BJ (cell line): ENCODE measurements at regions not wholly inside any gene's neighbourhood (a gene's known extent, or its start where the extent isn't known, plus 50 kb on each side); places are given as distances from the start of the nearest gene placed in this dataset.

ENCODE experiments used
- CTCF ChIA-PET: fragments of 350-600 bp; formaldehyde crosslinking; extraction: SDS; loops from one replicate; lab custom pipeline; 2021; ENCODE audit warnings: antibody characterized with exemption, inconsistent platforms; lab: Yijun Ruan, JAX
- POLR2A ChIA-PET: fragments of 300-600 bp; sonication (Branson Sonifier 250); formaldehyde crosslinking; extraction: SDS; loops from one replicate; lab custom pipeline; 2021; ENCODE audit warnings: antibody characterized with exemption; lab: Charles Lee
- DNase-seq: peaks from one replicate; pipeline ENCODE4 v3.0.0-alpha.2; 2011; ENCODE audit warnings: low read depth
- H3K27me3 ChIP-seq: 2 replicates; pipeline ENCODE4 v1.6.0; 2011; ENCODE audit warnings: low read length; ENCODE audit not compliant: control insufficient read depth, insufficient read depth
- H3K36me3 ChIP-seq: 2 replicates; pipeline ENCODE4 v1.5.1; 2011; ENCODE audit warnings: low read length; ENCODE audit not compliant: control insufficient read depth, insufficient read depth
- H3K4me3 ChIP-seq: 2 replicates; pipeline ENCODE4 v1.5.1; 2011; ENCODE audit warnings: low read depth, mild to moderate bottlenecking, control low read depth, low read length
- CTCF ChIP-seq: IDR thresholded peaks from 2 replicates; pipeline ENCODE4 v1.5.1; 2011; ENCODE audit warnings: low read depth, mild to moderate bottlenecking, control low read depth, inconsistent platforms, low read length, moderate library complexity; ENCODE audit not compliant: insufficient read depth

- CTCF ChIA-PET = interaction anchor here (1.5 kb wide), 1 partner anchor 9 kb away, joined by 5 read pairs; no protein-coding TSS in a partner anchor
- H3K36me3 ChIP-seq = no peaks in the 10 kb centered on the region
- no peak for TF ChIP-seq CTCF
- H3K27me3 ChIP-seq = no peaks in the 10 kb centered on the region
- DNase-seq = no peak
- POLR2A ChIA-PET = no interaction called here
- no peak overlapping the region for H3K4me3 ChIP-seq
These were observed 54.4 kb upstream of the IQCM start for GRCh38 chr4:149870008-149870407.

GRCh38 chr4:149881744-149882143 is 66.1 kb upstream of the IQCM start:
- TF ChIP-seq CTCF = no peak
- no peak for DNase-seq
- Histone ChIP-seq H3K4me3 (no peak overlapping the region), H3K36me3 (no peaks in the 10 kb centered on the region), H3K27me3 (no peaks in the 10 kb centered on the region)
- ChIA-PET CTCF (interaction anchor here (0.7 to 1.2 kb wide), 2 partner anchors 15 to 510 kb away, joined by 3 to 4 read pairs; no protein-coding TSS in a partner anchor), POLR2A (no interaction called here)

- ChIA-PET CTCF (interaction anchor here (1.2 kb wide), 1 partner anchor 510 kb away, joined by 4 read pairs; no protein-coding TSS in a partner anchor), POLR2A (no interaction called here)
- no peak for TF ChIP-seq CTCF
- DNase-seq = no peak
- Histone ChIP-seq H3K4me3 (no peak overlapping the region), H3K36me3 (no peaks in the 10 kb centered on the region), H3K27me3 (no peaks in the 10 kb centered on the region)
These were observed 66.6 kb upstream of the IQCM start for GRCh38 chr4:149882251-149882650.

- POLR2A ChIA-PET = no interaction called here
- CTCF ChIA-PET = no interaction called here
These were observed 68.4 kb upstream of the IQCM start for GRCh38 chr4:149884046-149884445.

GRCh38 chr4:149884529-149885181 is 69.0 kb upstream of the IQCM start:
- H3K4me3 ChIP-seq = no peak overlapping the region
- H3K36me3 ChIP-seq = no peaks in the 10 kb centered on the region
- no peak for TF ChIP-seq CTCF
- POLR2A ChIA-PET = no interaction called here
- no peak for DNase-seq
- H3K27me3 ChIP-seq = no peaks in the 10 kb centered on the region
- CTCF ChIA-PET = interaction anchor here (0.6 to 3.6 kb wide), 2 partner anchors 12 kb away, joined by 3 to 16 read pairs; no protein-coding TSS in a partner anchor

More at GRCh38 chr4:149884046-149884445, 68.4 kb upstream of the IQCM start:
- Histone ChIP-seq H3K36me3 (no peaks in the 10 kb centered on the region), H3K27me3 (no peaks in the 10 kb centered on the region), H3K4me3 (no peak overlapping the region)
- no peak for DNase-seq
- TF ChIP-seq CTCF = no peak
